Upper lobe of left lung (tissue), 4 donors: ENCODE measurements at regions not wholly inside any gene's neighbourhood (a gene's known extent, or its start where the extent isn't known, plus 50 kb on each side); places are given as distances from the start of the nearest gene placed in this dataset.

Experiments
- CTCF ChIP-seq, 6 experiments: fragments of 450-650 bp in 4 of 6; fragments of 200-600 bp in 2 of 6; sonication (generic) in 2 of 6; IDR thresholded peaks; one replicate each; pipeline ENCODE4 v1.5.1; 2016 to 2019; ENCODE audit warnings: antibody characterized with exemption in 6 of 6
- POLR2A ChIP-seq, 4 donors: fragments of 450-650 bp; IDR thresholded peaks; one replicate each; pipeline ENCODE4 v1.5.1; 2016 to 2017; ENCODE audit warnings: antibody characterized with exemption in 4 of 4, mild to moderate bottlenecking in 2 of 4

GRCh38 chr10:83929399-83929798, 209.9 kb upstream of the GHITM start:
- TF ChIP-seq CTCF (IDR thresholded peaks at IDR 0.05) (no peak), POLR2A (IDR thresholded peaks at IDR 0.05) (no peak)
